ENCODE measurements at regions not wholly inside any gene's neighbourhood (a gene's known extent, or its start where the extent isn't known, plus 50 kb on each side); places are given as distances from the start of the nearest gene placed in this dataset.
"Not testable (repeated sequence)": the region's sequence is repeated elsewhere in the genome, so short reads cannot be mapped to it uniquely, and the experiment has no call there.

DNA sequence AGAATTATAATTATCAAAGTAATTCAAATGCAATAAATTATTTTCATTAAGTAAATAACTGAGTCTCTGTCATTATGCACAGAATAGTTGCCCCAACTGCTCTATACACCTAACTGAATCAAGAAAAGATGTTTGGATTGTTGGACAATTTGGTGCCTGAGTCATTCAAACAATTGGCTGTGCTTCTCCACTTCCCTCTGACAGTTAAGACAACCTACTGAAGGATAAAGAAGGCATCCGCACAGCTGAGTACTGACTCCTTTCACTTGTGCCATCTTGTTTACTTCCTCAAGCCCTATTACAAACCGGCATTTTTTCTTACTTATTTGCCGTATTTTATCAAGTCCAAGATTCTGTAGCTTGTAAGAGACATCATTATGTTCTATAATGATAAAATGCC, 110.6 kb upstream of the C1QTNF7 start:
- no peak overlapping the region for H3K4me3 Mint-ChIP-seq
- H3K36me3 Mint-ChIP-seq (ENCODE audit: low read depth), result no peaks in the 10 kb centered on the region
- H3K27me3 Mint-ChIP-seq, result peaks cover 2% of the 10 kb centered on the region
- H3K27ac Mint-ChIP-seq, result no peak overlapping the region
- DNase-seq (no peak), ATAC-seq (no peak)
- no peaks in the 10 kb centered on the region for H3K9me3 Mint-ChIP-seq
- H3K4me1 Mint-ChIP-seq, result no peaks in the 10 kb centered on the region

DNA sequence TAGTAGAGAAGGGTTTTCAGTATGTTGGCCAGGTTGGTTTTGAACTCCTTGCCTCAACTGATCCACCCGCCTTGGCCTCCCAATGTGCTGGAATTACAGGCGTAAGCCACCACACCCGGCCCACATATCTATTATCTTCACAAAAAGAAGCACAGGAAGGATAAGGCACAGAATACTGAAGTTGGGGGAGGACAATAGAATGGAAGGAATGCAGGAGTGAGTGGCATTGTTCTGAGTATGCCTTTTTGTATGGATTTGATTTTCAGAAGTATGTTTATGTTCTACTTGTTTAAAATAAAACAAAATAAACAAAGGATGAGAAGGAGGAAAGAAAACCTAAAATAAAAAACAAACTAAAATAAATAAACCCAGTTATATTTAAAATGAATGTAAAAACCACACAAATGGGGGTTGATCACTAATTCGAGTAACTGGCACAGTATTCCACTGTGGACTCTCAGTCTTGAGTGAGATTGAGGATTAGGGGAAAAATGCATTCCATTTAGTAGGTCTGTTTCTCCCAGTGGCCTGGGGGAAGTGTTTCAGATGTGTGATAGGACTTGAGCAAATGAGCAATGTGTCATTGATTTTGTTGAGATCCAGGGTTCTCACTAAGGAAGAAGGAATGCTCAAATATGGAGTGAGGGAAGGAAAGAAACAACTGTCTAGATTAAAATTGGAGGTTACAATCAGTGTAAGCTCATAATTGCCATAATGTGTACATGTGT, 109.0 kb upstream of the C1QTNF7 start:
- no peaks in the 10 kb centered on the region for H3K9me3 Mint-ChIP-seq
- no peak overlapping the region for H3K4me3 Mint-ChIP-seq
- no peak overlapping the region for H3K27ac Mint-ChIP-seq
- ATAC-seq (no peak), DNase-seq (no peak)
- H3K27me3 Mint-ChIP-seq, result peaks cover 2% of the 10 kb centered on the region
- no peaks in the 10 kb centered on the region for H3K4me1 Mint-ChIP-seq
- H3K36me3 Mint-ChIP-seq (ENCODE audit: low read depth), result no peaks in the 10 kb centered on the region

DNA sequence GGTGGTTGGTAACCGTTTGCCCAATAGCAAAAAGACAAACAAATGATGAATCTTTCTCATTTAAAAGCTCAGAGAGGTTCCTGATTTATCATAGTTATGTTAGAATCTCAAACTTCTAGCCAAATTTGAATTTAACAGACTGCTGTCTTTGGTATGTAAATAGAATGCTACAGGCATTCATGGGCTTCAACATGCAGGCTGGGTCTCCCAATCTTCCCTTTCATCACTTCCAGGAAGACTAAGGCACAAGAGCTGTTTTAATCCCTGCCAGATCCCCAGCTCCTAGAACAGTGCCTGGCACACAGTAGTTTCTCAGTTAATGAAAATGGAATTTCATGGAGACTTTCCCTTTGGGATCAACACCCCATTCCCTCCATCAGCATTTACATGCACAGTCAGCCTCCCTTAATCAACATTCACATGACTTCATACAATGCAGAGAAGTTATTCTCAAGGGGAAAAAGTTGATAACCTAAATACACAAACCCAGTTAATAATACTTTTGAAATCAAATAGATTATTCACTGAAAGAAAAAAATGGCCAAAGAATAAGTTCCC, 107.6 kb upstream of the C1QTNF7 start:
- ATAC-seq (no peak), DNase-seq (no peak)
- Mint-ChIP-seq H3K36me3 (ENCODE audit: low read depth) (no peaks in the 10 kb centered on the region), H3K4me1 (no peaks in the 10 kb centered on the region), H3K27me3 (peaks cover 2% of the 10 kb centered on the region), H3K9me3 (no peaks in the 10 kb centered on the region), H3K27ac (no peak overlapping the region), H3K4me3 (no peak overlapping the region)

DNA sequence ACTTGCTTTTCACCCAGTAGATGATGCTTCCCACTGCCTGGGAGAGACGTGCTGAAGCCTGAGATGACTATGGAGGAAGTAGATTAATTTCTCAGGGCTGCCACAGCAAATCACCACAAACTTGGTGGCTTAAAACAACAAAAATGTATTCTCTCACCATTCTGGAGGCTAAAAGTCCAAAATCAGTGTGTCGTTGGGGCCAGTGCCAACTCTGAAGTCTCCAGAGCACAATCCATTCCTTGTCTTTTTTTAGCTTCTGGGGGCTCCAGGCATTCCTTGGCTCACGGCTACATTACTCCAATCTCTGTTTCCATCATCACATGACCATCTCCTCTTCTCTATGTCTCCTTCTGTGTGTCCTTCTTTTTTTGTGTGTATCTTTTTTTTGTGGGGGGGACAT, 105.8 kb upstream of the C1QTNF7 start:
- ATAC-seq (no peak), DNase-seq (no peak)
- Mint-ChIP-seq H3K36me3 (ENCODE audit: low read depth) (no peaks in the 10 kb centered on the region), H3K27ac (no peak overlapping the region), H3K4me1 (no peaks in the 10 kb centered on the region), H3K4me3 (no peak overlapping the region), H3K27me3 (peaks cover 2% of the 10 kb centered on the region), H3K9me3 (no peaks in the 10 kb centered on the region)

DNA sequence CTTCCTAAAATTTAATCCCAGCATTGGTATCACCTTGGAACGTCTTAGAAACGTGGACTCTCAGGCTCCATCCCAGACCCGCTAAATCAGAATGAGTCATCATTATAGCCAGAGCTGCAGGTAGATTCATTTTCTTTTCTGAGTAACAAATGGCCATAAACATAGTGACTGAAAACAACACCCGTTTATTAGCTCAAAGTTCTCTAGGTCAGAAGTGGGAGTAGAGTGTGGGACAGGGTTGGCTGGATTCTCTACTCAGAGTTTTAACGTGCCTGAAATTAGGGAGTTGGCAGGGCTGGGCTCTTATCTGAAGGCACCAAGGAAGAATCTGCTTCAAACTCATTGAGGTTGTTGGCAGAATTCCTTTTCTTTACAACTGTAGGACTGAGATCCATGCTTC, 101.8 kb upstream of the C1QTNF7 start:
- Mint-ChIP-seq H3K27me3 (no peaks in the 10 kb centered on the region), H3K4me1 (no peaks in the 10 kb centered on the region), H3K9me3 (no peaks in the 10 kb centered on the region), H3K4me3 (no peak overlapping the region), H3K36me3 (ENCODE audit: low read depth) (no peaks in the 10 kb centered on the region), H3K27ac (no peak overlapping the region)
- DNase-seq, result no peak
- ATAC-seq, result no peak

DNA sequence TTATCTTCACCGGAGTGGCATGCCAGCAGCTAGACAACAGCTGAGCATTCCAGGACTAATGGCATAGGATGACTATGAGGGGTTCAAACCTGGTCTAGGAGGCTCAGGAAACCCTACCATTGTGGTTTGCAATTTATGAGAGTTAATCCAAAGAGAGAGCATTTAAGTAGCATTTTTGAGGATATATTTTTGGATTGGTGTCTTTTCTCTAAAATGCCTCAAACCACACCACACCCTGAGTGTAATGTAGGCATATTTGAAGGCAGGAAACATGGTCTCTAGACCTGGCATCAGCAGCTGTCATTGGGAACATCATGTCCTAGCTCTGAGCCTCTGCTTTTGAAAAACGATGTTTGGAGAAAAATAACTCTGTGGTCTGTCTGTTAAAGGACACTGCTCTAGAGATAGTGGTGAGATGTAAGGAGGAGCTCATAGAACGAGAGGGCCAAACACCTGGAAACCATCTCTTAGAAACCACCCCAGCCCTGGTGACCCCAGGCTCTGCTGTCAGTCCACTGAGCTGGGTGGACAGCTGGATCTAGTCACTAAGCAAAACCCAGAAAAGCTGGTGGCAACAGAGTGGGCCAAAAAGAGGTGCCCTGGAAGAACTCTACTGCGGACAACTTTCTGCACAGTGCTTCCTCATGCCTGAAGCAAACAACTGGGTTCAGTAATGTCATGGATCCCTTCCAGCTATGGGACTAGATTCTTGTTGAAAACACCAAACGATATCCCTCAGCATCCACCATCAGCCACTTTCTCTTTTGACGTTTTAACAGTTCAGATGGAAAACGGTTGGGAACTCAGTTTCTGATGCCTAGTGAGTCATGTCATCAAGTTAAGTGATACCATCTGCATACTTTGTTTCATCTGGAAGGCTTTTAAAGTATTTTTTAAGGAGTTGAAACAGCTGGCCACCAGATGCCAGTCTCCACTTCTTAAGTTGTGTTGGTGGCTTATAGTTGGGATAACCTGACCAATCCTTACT, 100.2 kb upstream of the C1QTNF7 start:
- Mint-ChIP-seq H3K9me3 (no peaks in the 10 kb centered on the region), H3K27me3 (no peaks in the 10 kb centered on the region), H3K27ac (no peak overlapping the region), H3K4me3 (no peak overlapping the region), H3K36me3 (ENCODE audit: low read depth) (no peaks in the 10 kb centered on the region), H3K4me1 (no peaks in the 10 kb centered on the region)
- DNase-seq (no peak), ATAC-seq (no peak)

DNA sequence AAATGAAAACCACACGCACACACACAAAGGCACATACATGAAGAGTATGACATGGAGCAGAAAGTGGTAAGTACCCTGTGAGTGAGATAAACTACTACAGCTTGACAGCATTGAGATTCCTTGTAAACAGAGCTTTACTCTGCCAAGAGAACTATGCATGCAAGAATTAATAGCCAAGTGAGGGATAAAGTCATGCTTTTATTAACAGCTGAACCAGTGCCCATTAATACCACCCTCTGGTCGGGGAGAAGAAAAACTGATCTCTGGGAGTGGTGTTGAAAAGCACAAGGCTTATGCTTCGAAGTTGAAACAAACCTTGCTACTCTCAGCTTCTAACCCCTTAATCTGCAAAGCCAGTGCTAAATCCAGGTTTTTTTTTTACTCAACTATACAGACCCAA, 95.9 kb upstream of the C1QTNF7 start:
- Mint-ChIP-seq H3K27ac (no peak overlapping the region), H3K27me3 (no peaks in the 10 kb centered on the region), H3K9me3 (no peaks in the 10 kb centered on the region), H3K4me3 (no peak overlapping the region), H3K4me1 (no peaks in the 10 kb centered on the region), H3K36me3 (ENCODE audit: low read depth) (no peaks in the 10 kb centered on the region)
- DNase-seq (no peak), ATAC-seq (no peak)

DNA sequence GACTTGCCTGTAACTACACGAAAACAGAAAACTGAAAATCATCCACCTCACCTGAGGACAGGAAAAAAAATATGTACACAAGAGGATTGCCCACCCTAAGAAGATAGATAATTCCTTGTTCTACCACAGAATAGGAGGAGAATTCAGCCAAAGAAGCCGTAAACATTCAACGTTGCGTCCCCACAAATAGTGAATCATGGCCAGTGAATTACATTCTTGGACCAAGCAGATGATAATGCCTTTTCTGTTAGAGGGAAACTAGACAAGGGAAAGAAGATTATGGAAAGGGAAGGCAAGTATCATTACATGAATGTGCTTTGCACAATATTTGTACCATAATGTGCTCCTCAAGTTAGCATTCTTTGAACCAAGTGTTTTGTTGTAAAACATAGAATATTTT, 95.5 kb upstream of the C1QTNF7 start:
- no peak overlapping the region for H3K4me3 Mint-ChIP-seq
- H3K27me3 Mint-ChIP-seq, result no peaks in the 10 kb centered on the region
- ATAC-seq (no peak), DNase-seq (no peak)
- H3K4me1 Mint-ChIP-seq, result peaks cover 2% of the 10 kb centered on the region
- H3K36me3 Mint-ChIP-seq (ENCODE audit: low read depth), result no peaks in the 10 kb centered on the region
- no peaks in the 10 kb centered on the region for H3K9me3 Mint-ChIP-seq
- no peak overlapping the region for H3K27ac Mint-ChIP-seq

DNA sequence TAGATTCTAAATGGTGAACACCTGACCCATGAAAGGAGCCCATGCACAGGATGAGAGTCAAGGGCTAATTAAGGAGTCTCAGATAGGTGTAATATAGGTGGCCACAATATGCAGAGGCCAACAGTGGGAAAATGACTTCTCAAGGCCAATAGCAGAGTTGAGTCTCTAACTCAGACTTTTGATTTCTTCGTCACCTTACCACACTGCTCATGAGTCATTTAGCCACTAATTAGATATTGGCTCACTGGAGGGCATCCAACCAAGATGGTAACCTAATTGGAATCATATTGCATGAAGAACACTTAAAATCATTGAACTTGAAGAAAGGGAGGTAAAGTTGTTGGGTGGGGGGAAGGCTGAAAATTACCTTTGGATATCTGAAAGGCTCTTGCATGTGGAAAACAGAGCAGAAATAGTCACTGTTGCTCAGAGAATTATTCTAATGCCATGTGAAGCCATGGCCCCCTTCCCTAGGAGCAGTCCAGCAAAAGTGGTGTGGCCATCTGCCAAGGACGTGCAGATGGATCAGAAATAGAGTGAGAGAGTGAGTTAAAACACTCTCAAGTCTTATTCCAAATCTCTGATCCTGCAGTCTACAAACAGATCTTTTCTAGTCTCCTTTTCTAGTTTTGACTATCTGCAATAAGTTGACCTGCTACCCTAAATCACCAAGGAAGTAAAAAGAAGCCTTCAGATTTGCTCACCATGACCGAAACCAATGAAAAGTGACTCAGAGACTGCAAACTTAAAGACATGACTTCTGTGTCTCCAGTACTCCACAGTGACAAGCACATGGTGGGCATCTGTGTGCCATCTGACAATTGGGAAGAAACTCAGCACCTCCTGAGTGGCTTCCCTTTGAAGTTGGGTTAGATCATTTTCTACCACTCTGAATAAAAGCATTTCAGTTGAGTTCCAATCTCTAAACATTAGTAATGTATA, 93.9 kb upstream of the C1QTNF7 start:
- H3K36me3 Mint-ChIP-seq (ENCODE audit: low read depth), result no peaks in the 10 kb centered on the region
- H3K27me3 Mint-ChIP-seq, result no peaks in the 10 kb centered on the region
- ATAC-seq (no peak), DNase-seq (no peak)
- peaks cover 2% of the 10 kb centered on the region for H3K4me1 Mint-ChIP-seq
- no peaks in the 10 kb centered on the region for H3K9me3 Mint-ChIP-seq
- no peak overlapping the region for H3K27ac Mint-ChIP-seq
- H3K4me3 Mint-ChIP-seq, result no peak overlapping the region

DNA sequence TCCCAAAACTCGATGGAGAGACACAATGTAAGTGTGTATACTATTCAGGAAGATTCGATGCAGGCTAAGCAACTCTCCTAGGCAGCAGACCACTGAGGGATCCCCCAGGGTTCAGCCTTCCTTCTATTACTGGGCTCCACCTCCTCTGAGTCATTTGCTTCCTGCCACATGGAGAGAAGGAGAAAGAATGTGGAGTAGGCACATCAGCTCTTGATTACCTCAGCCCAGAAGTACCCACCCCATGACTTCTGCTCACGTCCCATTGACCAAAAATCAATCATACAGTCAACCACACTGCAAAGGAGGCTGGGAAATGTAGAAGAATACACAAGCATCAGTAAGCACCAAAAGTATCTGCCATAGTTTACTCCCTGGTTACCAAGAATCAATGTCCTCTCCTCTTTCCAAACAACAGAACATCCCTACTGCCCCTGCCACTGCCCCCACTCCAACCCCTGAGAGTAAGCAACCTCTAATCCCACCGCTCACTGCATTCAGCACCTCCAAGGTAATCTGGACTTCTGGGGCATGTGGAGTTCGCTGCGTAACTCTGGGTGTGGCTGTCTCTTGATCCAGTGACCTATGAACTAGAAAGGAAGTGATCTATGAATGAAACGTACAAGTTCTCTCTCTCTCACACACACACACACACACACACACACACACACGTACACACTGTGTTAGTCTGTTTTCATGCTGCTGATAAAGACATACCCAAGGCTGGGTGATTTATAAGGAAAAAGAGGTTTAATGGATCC, 91.2 kb upstream of the C1QTNF7 start:
- no peak for ATAC-seq
- Mint-ChIP-seq H3K36me3 (ENCODE audit: low read depth) (no peaks in the 10 kb centered on the region), H3K27ac (no peak overlapping the region), H3K9me3 (no peaks in the 10 kb centered on the region), H3K4me3 (no peak overlapping the region), H3K27me3 (peaks cover 2% of the 10 kb centered on the region), H3K4me1 (peaks cover 2% of the 10 kb centered on the region)
- no peak for DNase-seq

DNA sequence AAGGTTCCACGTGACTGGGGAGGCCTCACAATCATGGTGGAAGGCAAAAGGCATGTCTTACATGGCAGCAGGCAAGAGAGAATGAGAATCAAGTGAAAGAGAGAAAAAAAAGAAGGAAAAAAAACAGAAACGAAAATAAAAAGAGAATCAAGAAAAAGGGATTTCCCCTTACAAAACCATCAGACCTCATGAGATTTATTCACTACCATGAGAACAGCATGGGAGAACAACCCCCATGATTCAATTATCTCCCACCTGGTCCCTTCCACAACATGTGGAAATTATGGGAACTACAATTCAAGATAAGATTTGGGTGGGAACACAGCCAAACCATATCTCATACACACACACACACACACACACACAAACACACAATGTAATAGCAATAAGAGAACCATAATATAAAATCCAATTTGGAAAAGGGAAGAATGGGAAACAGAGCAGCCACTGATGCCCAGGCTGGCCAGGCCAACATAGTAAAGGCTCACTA, 90.6 kb upstream of the C1QTNF7 start:
- ATAC-seq; H3K4me1 Mint-ChIP-seq; H3K27ac Mint-ChIP-seq; H3K4me3 Mint-ChIP-seq; DNase-seq; H3K9me3 Mint-ChIP-seq; H3K27me3 Mint-ChIP-seq; H3K36me3 Mint-ChIP-seq (ENCODE audit: low read depth): not testable (repeated sequence)

DNA sequence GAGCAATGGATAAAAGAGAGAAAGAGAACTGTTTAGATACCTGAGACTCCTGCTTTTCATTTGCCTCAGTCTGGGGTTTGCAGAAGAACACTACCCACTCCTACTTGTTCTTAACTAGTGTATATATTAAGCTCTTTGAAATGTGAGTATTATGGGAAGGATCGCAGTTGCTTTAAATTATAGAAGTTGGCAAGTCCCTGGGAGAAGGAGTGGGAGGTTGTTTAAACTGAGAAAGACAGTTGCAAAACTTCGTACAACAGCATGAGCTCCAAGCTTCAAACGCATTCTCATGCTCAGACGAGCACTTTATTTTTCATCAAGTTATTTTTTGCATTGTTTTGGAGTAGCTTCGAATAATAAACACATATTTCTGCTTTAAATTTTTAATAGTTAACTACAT, 88.1 kb upstream of the C1QTNF7 start:
- DNase-seq (no peak), ATAC-seq (no peak)
- Mint-ChIP-seq H3K9me3 (no peaks in the 10 kb centered on the region), H3K36me3 (ENCODE audit: low read depth) (no peaks in the 10 kb centered on the region), H3K27me3 (peaks cover 2% of the 10 kb centered on the region), H3K4me1 (peaks cover 2% of the 10 kb centered on the region), H3K27ac (no peak overlapping the region), H3K4me3 (no peak overlapping the region)

DNA sequence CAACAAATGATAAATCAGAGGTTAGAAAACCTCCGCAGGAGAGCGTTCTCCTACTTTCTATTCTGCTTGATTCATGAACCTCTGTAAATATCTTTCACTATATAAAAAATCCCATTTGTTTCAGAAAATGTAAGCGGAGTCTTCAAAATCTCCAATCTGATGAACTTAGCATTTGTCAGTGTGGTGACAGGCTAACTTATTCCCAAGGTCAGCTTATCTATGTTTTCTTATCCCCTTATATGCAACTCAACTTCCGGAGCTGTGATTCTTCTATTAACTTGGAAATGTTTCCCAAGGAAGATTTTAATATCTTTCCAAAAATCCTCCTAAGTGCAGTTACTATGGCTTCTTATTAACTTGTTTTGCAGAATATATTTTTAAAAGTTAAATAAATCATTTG, 87.5 kb upstream of the C1QTNF7 start:
- Mint-ChIP-seq H3K27ac (no peak overlapping the region), H3K4me1 (peaks cover 2% of the 10 kb centered on the region), H3K4me3 (no peak overlapping the region), H3K27me3 (peaks cover 2% of the 10 kb centered on the region), H3K36me3 (ENCODE audit: low read depth) (no peaks in the 10 kb centered on the region), H3K9me3 (no peaks in the 10 kb centered on the region)
- ATAC-seq (no peak), DNase-seq (no peak)
